COLO668 (cell line): ENCODE measurements at regions not wholly inside any gene's neighbourhood (a gene's known extent, or its start where the extent isn't known, plus 50 kb on each side); places are given as distances from the start of the nearest gene placed in this dataset.
A peak's percentile ranks its signal among the peaks of the same experiment; 100 is the strongest.

ENCODE experiments used
- DNase-seq: peaks from one replicate; lab custom pipeline; 2025; ENCODE audit not compliant: unreplicated experiment; lab: John Stamatoyannopoulos, UW

GRCh38 chr9:18208166-18209059 is 265.5 kb upstream of the ADAMTSL1 start:
- DNase-seq, result peak; percentile 31

- DNase-seq, result no peak
Observed at GRCh38 chr9:18215626-18216025, 258.3 kb upstream of the ADAMTSL1 start.

DNA sequence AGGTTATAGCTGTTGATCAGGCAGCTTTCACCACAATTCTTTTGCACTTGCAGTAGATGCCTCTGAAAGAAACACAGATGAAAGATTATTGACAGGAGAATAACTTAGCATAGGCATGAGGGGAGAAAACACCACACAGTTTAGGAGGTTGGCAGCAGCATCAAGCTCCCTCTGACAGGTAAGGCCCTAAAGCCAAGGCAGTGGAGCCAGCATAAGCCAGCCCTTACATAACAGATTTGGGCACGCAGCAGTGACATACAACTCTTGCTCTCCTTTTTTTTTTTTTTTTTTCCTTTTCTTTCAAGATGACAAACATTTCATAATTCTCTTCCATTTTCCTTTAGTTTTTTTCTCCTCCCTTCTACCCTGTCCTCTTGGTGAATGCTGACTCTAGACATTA is 257.6 kb upstream of the ADAMTSL1 start:
- no peak for DNase-seq

- DNase-seq, result no peak
Observed at GRCh38 chr9:18228101-18228500, 245.9 kb upstream of the ADAMTSL1 start.

DNA sequence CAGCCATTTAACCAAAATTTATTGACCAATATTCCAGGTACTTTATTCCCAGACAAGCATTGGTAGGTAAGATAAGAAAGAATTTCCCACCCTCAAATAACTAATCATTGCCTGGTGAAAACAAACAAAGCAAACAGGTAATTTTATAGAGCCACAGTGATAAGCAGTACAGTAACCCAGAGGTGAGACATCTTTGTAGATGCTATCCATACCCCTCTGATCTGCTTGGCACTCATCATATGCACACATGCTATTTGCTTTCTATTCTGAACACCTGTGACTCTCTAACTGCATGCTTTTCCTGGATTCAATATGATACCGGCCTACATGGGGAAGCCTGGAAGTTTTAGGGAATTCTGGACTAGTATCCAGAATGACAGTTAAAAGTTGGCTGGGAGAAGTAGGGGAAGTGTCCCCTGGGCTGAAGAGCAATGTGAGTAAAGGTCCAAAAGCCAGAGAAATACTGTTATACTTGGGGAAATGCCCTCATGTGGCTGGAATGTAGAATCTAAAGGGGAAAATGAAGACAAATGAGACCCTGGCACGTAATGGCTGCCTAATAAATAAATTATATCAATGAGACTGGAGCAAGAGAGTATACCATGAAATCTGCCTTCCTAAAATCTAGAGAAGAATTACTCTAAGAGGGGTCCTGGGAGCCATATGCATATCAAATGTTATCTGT is 243.8 kb upstream of the ADAMTSL1 start:
- DNase-seq, result no peak

- DNase-seq, result no peak
Observed at GRCh38 chr9:18233311-18233710, 240.6 kb upstream of the ADAMTSL1 start.

GRCh38 chr9:18233776-18234445 is 240.0 kb upstream of the ADAMTSL1 start:
- no peak for DNase-seq

DNA sequence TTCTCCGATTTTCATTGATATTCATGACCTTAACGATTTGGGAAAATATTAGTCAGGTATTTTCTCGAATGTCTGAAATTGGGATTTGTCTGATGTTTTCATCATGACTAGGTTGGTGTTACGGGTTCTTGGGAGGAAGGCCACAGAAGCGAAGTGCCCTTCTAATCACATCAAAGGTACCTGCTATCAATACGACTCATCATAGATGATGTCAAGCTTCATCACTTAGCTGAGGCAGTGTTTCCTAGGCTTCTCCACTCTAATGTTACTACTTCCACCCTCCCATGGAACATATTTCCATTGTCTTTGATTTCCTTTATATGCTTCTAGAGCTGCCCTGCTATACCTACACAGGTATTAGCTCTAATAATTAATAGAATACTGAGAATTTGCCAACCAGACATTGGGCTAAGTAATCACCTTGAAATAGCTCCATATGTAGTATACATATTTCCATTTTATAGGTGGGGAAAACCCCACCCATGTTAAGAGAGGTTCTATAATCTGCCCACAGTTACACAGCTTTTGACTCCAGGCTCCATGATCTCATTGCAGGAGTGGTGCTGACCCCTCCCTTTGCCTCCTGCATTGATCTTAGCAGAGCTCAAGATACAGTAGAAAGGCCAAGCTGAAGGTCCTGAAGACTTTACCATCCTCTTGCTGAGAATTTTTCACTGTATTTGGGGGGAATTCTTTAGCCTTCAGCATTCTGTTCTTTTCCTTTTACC is 238.6 kb upstream of the ADAMTSL1 start:
- no peak for DNase-seq

GRCh38 chr9:18236336-18236735 is 237.6 kb upstream of the ADAMTSL1 start:
- DNase-seq, result no peak

DNA sequence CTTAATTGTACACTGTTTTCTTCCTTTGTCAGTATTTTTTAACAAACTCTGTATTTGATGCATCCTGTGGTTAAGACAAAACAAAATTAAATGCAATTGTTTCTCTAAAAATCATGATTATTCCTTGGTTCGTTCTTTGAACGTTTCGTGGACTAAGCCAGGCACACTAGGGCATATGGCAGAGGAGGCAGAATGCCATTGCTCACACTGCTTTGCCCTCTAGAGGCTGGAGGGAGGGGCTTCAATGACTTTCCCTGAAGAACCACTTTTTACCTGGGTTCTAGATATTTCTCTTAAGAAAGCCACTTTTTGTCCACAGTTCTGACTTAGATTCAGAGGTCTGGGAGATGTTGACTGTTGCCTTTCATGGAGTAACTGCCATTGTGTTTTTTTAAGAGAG is 236.2 kb upstream of the ADAMTSL1 start:
- no peak for DNase-seq

DNA sequence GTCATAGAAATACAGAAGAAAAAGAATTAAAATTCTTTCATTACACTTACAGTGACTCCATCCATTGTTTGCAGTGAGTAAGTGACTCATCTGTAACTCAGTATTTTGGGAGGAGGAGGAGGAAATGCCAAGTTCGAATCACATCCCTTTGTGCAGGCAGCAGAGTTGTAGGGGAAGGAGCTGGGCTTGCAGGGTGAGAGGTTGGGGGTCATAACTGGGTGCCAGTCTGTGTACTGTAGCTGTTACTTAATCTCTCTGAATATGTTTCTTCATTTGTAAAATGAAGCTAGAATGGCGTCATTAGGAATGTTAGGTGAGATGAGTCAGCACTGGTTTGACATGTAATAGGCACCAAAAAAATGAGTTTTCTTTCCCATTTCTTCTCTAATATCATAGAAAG is 235.7 kb upstream of the ADAMTSL1 start:
- no peak for DNase-seq

GRCh38 chr9:18238752-18239447 is 235.1 kb upstream of the ADAMTSL1 start:
- DNase-seq, result no peak

DNA sequence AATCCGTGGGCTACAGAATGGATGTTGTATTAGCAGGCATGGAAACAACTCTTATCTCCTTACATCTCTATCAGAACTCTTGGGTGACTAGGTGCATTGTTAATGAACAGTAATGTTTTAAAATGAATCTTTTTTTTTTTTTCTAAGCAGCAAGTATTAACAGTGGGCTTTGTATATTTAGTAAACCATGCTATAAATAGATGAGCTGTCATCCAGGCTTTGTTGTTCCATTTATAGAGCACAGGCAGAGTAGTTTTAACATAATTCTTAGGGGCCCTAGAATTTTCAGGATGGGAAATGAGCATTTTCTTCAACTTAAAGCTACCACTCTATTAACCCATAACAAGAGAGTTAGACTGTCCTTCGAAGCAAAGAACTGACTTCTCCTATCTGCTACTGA is 233.7 kb upstream of the ADAMTSL1 start:
- no peak for DNase-seq

DNA sequence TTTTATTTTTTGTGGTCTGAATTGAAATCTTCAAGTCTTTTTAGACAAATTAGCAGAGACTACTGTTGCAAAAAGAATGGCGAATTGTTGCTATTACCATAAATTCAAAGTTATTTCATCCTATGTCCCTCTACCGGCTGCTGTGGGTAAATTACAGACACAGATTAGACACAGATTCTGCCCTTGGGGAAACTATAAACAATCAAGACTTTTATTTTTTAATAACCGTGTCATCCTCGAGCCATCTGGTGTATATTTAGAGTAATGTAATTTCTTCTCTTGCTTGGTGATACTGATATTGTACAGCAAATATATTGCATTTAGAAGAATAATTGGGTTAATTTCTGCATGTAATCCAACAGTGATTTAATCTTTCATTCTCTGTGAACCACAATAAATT is 228.0 kb upstream of the ADAMTSL1 start:
- DNase-seq, result no peak

DNA sequence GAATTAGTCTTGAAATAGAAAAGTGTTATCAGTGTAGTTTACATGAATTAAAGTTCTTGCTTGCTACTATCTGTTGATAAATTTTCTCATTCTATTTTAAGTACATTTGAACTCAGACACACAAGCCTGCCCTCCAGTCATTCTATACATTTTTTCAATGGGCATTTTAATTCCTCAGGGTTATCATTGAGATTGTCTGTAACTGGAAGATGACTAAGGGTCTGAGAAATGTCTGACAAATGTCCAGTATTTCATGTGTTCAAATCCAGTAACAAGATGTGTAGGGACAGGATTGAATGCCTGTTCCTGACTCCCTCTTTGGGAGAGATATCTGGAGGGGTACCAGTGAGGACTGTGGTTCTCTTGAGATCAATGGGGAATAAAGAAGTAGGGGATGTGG is 223.9 kb upstream of the ADAMTSL1 start:
- DNase-seq, result no peak

DNA sequence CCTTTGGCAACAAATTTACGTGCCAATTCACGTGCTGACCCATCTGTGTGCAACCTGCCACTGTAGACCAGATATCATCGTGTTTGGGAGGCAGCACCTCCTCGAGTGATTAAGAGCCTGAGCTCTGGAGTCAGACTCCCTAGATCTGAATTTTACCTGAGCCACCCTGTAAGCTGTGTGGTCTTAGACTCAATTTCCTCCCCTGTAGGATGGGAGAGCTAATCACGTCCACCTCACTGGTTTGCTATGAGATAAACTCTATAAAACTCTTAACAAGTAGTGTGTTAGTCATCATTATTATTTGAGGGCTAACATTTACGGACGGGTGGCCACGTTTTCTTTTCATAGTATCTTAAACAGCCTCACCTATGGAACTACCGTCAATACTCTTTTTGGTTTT is 220.0 kb upstream of the ADAMTSL1 start:
- DNase-seq, result no peak

DNA sequence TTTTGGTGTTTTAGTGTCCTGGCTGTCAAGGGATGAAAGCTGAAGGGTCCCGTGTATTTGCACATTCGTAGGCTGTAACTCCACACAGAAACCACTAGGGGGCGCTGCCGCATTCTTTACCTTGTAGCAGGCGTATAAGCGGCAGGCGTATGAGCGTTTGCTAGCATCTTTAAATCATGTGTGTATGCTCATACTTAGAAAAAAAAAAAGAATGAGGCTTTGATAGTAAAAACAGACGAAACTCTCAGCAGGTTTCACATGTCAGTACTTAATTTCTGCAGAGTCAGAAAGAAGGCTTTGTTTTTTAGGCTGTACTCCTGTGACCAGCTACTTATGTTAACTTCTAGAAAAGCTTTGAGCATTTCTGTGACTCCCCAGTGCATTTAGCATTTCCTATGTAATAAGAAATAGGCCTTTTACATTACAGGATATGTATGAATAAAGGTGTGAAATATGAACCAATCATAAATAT is 218.8 kb upstream of the ADAMTSL1 start:
- DNase-seq, result peak; percentile 88

DNA sequence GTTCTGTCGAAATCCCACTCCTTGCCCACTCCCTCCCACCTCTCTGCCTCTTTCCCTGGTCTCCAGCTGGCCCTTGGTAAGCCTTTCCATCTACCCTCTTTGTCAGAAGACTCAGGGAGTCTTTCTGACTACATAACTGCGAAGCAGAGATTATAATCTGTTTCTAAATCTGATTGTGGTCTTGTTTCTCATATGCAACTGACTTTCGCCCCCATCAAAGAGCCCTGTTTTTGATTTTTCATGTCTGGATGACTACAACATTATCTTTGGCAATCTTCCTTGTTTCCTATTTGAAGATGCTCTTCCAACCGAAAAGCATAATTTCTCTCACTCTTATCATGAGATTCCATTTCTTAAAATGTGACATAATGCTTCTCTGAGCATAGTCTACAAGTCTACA is 218.2 kb upstream of the ADAMTSL1 start:
- DNase-seq, result no peak

DNA sequence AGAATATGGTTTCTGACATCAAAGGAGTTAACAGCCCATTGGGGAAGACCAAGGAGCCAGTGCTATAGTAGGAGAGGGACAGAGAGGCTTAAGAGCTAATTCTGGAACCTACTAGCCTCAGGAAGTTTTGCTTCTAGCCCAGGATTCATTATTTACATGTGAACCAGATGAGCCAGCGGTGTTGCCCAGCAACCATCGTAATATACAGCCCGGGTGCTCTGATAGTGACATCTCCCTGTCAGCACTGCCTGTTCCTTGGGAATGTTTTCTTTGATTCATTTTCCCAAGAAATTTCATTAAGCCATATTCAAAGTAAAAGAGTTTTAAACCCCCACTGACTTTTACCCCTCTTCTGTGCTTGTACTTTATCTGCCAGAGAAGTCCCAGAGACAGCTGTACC is 217.4 kb upstream of the ADAMTSL1 start:
- DNase-seq, result peak; percentile 60

- DNase-seq, result peak; percentile 31
Observed at GRCh38 chr9:18260521-18260920, 213.4 kb upstream of the ADAMTSL1 start.

GRCh38 chr9:18261181-18261580 is 212.8 kb upstream of the ADAMTSL1 start:
- no peak for DNase-seq
